HEK293 (cell line): ENCODE measurements at regions not wholly inside any gene's neighbourhood (a gene's known extent, or its start where the extent isn't known, plus 50 kb on each side); places are given as distances from the start of the nearest gene placed in this dataset.
A peak's percentile ranks its signal among the peaks of the same experiment; 100 is the strongest.

Source experiments
- CTCF ChIA-PET: fragments of 350-600 bp; formaldehyde crosslinking; extraction: SDS; loops from one replicate; lab custom pipeline; 2021; ENCODE audit warnings: antibody characterized with exemption; lab: Yijun Ruan, JAX
- POLR2A ChIA-PET: fragments of 300-600 bp; formaldehyde crosslinking; extraction: SDS; loops from one replicate; lab custom pipeline; 2020; ENCODE audit warnings: antibody characterized with exemption, inconsistent platforms; lab: Yijun Ruan, JAX
- H3K27ac ChIP-seq: fragments of 200-500 bp; sonication (Bioruptor generic); 2 replicates; pipeline ENCODE4 v1.5.1; 2014; ENCODE audit warnings: low read depth, low read length, control low read depth, inconsistent platforms; ENCODE audit errors: extremely low read depth
- H3K36me3 ChIP-seq, 2 experiments: fragments of 200-500 bp in 1 of 2; sonication (Bioruptor generic) in 1 of 2; 1 replicate in 1 of 2; 2 replicates in 1 of 2; pipeline ENCODE4 v1.5.1; 2014 to 2017; ENCODE audit warnings: inconsistent platforms in 2 of 2, low read length in 2 of 2; ENCODE audit not compliant: control insufficient read depth in 2 of 2, insufficient read depth in 1 of 2
- H3K4me1 ChIP-seq: fragments of 200-500 bp; sonication (Bioruptor generic); 2 replicates; pipeline ENCODE4 v1.5.1; 2014; ENCODE audit warnings: mild to moderate bottlenecking, low read length, inconsistent platforms; ENCODE audit not compliant: control insufficient read depth, insufficient read depth
- H3K4me3 ChIP-seq: 2 replicates; pipeline ENCODE4 v1.5.1; 2011; ENCODE audit warnings: low read depth, mild to moderate bottlenecking, control low read depth, low read length, moderate library complexity
- H3K9me3 ChIP-seq: fragments of 200-500 bp; sonication (Bioruptor generic); 2 replicates; pipeline ENCODE4 v1.5.1; 2014; ENCODE audit warnings: low read depth, low read length, inconsistent platforms; ENCODE audit not compliant: control insufficient read depth, insufficient read depth
- PBX3 ChIP-seq: sonication (generic); formaldehyde crosslinking; IDR thresholded peaks from 2 replicates; pipeline ENCODE4 v1.8.1; 2022; ENCODE audit warnings: mild to moderate bottlenecking, moderate library complexity, missing genetic modification reagents
- RBAK ChIP-seq: fragments of 450-650 bp; formaldehyde crosslinking; IDR thresholded peaks from 2 replicates; pipeline ENCODE4 v1.5.1; 2016; ENCODE audit warnings: missing biosample characterization, missing genetic modification characterization
- REST ChIP-seq: fragments of 450-650 bp; formaldehyde crosslinking; IDR thresholded peaks from 2 replicates; pipeline ENCODE4 v1.5.1; 2016; ENCODE audit warnings: missing biosample characterization, missing genetic modification characterization
- SCRT2 ChIP-seq: fragments of 450-650 bp; formaldehyde crosslinking; IDR thresholded peaks from 2 replicates; pipeline ENCODE4 v1.5.1; 2016; ENCODE audit warnings: missing biosample characterization, missing genetic modification characterization
- TRIM28 ChIP-seq: IDR thresholded peaks from 2 replicates; pipeline ENCODE4 v1.6.1; 2011; ENCODE audit warnings: low read length, control low read depth, borderline replicate concordance
- YY2 ChIP-seq: fragments of 450-650 bp; formaldehyde crosslinking; IDR thresholded peaks from 2 replicates; pipeline ENCODE4 v1.5.1; 2016; ENCODE audit warnings: missing biosample characterization, missing genetic modification characterization
- ZBTB1 ChIP-seq: fragments of 450-650 bp; formaldehyde crosslinking; IDR thresholded peaks from 2 replicates; pipeline ENCODE4 v1.5.1; 2016; ENCODE audit warnings: missing biosample characterization, missing genetic modification characterization
- ZBTB20 ChIP-seq: fragments of 450-650 bp; formaldehyde crosslinking; IDR thresholded peaks from 2 replicates; pipeline ENCODE4 v1.5.1; 2016; ENCODE audit warnings: missing biosample characterization, missing genetic modification characterization
- ZNF133 ChIP-seq: fragments of 450-650 bp; formaldehyde crosslinking; IDR thresholded peaks from 2 replicates; pipeline ENCODE4 v1.5.1; 2016; ENCODE audit warnings: missing biosample characterization, missing genetic modification characterization
- ZNF155 ChIP-seq: fragments of 450-650 bp; formaldehyde crosslinking; IDR thresholded peaks from 2 replicates; pipeline ENCODE4 v1.5.1; 2016; ENCODE audit warnings: missing biosample characterization, missing genetic modification characterization
- ZNF324 ChIP-seq: fragments of 450-650 bp; formaldehyde crosslinking; IDR thresholded peaks from 2 replicates; pipeline ENCODE4 v1.5.1; 2016; ENCODE audit warnings: missing biosample characterization, missing genetic modification characterization
- ZNF350 ChIP-seq: fragments of 450-650 bp; formaldehyde crosslinking; IDR thresholded peaks from 2 replicates; pipeline ENCODE4 v1.5.0; 2017; ENCODE audit warnings: missing biosample characterization, mild to moderate bottlenecking, missing genetic modification characterization
- ZNF558 ChIP-seq: fragments of 450-650 bp; formaldehyde crosslinking; IDR thresholded peaks from 2 replicates; pipeline ENCODE4 v1.5.1; 2016; ENCODE audit warnings: missing biosample characterization, missing genetic modification characterization
- ZNF610 ChIP-seq: fragments of 450-650 bp; formaldehyde crosslinking; IDR thresholded peaks from 2 replicates; pipeline ENCODE4 v1.5.1; 2016; ENCODE audit warnings: missing biosample characterization, missing genetic modification characterization, borderline replicate concordance
- ZNF654 ChIP-seq: fragments of 450-650 bp; formaldehyde crosslinking; IDR thresholded peaks from 2 replicates; pipeline ENCODE4 v1.5.1; 2016; ENCODE audit warnings: low read depth, missing biosample characterization, missing genetic modification characterization
- TF ChIP-seq, protein P1 (sequence below): fragments of 450-650 bp; formaldehyde crosslinking; IDR thresholded peaks from 2 replicates; pipeline ENCODE4 v1.5.1; 2016; ENCODE audit warnings: missing biosample characterization, missing genetic modification characterization
- TF ChIP-seq, protein P2 (sequence below): fragments of 450-650 bp; formaldehyde crosslinking; IDR thresholded peaks from 2 replicates; pipeline ENCODE4 v1.5.1; 2016; ENCODE audit warnings: missing biosample characterization, missing genetic modification characterization

GRCh38 chr4:42750091-42750490 is 93.2 kb upstream of the ATP8A1 start:
- no peaks in the 10 kb centered on the region for H3K4me1 ChIP-seq
- CTCF ChIA-PET, result interaction anchor here (0.7 to 2.5 kb wide), 3 partner anchors 94 to 181 kb away, joined by 3 to 13 read pairs (median 6); no protein-coding TSS in a partner anchor
- no peak overlapping the region for H3K4me3 ChIP-seq
- POLR2A ChIA-PET, result no interaction called here
- TF ChIP-seq ZNF654 (tag by site-specific recombination) (peak; percentile 39; the same call in 1 of the 2 replicates), ZNF133 (no peak), ZNF610 (tag by site-specific recombination) (no peak), YY2 (tag by site-specific recombination) (no peak)
- H3K36me3 ChIP-seq, result no peaks in the 10 kb centered on the region
- no peak overlapping the region for H3K27ac ChIP-seq
- H3K9me3 ChIP-seq, result no peaks in the 10 kb centered on the region

- POLR2A ChIA-PET, result no interaction called here
- no peak overlapping the region for H3K27ac ChIP-seq
- CTCF ChIA-PET, result interaction anchor here (0.6 kb wide), 1 partner anchor 96 kb away, joined by 3 read pairs; no protein-coding TSS in a partner anchor
- no peak overlapping the region for H3K4me3 ChIP-seq
- TF ChIP-seq, protein P1, sequence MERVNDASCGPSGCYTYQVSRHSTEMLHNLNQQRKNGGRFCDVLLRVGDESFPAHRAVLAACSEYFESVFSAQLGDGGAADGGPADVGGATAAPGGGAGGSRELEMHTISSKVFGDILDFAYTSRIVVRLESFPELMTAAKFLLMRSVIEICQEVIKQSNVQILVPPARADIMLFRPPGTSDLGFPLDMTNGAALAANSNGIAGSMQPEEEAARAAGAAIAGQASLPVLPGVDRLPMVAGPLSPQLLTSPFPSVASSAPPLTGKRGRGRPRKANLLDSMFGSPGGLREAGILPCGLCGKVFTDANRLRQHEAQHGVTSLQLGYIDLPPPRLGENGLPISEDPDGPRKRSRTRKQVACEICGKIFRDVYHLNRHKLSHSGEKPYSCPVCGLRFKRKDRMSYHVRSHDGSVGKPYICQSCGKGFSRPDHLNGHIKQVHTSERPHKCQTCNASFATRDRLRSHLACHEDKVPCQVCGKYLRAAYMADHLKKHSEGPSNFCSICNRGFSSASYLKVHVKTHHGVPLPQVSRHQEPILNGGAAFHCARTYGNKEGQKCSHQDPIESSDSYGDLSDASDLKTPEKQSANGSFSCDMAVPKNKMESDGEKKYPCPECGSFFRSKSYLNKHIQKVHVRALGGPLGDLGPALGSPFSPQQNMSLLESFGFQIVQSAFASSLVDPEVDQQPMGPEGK (tag by site-specific recombination), result no peak
- H3K36me3 ChIP-seq, result no peaks in the 10 kb centered on the region
- H3K9me3 ChIP-seq, result no peaks in the 10 kb centered on the region
- no peaks in the 10 kb centered on the region for H3K4me1 ChIP-seq
These were observed 91.1 kb upstream of the ATP8A1 start for GRCh38 chr4:42747971-42748370.

GRCh38 chr4:42736527-42737195 is 79.8 kb upstream of the ATP8A1 start:
- no peaks in the 10 kb centered on the region for H3K4me1 ChIP-seq
- no peak overlapping the region for H3K27ac ChIP-seq
- TF ChIP-seq ZNF324 (tag by site-specific recombination) (no peak), REST (tag by site-specific recombination) (no peak), ZBTB20 (tag by site-specific recombination) (no peak), ZNF155 (no peak)
- TF ChIP-seq, all 188 proteins: peak for 0
- ChIA-PET POLR2A (no interaction called here), CTCF (no interaction called here)
- Histone ChIP-seq H3K4me3 (no peak overlapping the region), H3K36me3 (no peaks in the 10 kb centered on the region), H3K9me3 (no peaks in the 10 kb centered on the region)

GRCh38 chr4:42733380-42733779 is 76.5 kb upstream of the ATP8A1 start:
- no peak overlapping the region for H3K27ac ChIP-seq
- H3K4me3 ChIP-seq, result no peak overlapping the region
- no peaks in the 10 kb centered on the region for H3K36me3 ChIP-seq
- ChIA-PET POLR2A (no interaction called here), CTCF (no interaction called here)
- TF ChIP-seq TRIM28 (no peak), RBAK (tag by site-specific recombination) (no peak), ZBTB1 (tag by site-specific recombination) (no peak), ZNF350 (tag by site-specific recombination) (no peak), SCRT2 (tag by site-specific recombination) (no peak), ZNF558 (tag by site-specific recombination) (no peak), PBX3 (no peak)
- TF ChIP-seq, protein P2, sequence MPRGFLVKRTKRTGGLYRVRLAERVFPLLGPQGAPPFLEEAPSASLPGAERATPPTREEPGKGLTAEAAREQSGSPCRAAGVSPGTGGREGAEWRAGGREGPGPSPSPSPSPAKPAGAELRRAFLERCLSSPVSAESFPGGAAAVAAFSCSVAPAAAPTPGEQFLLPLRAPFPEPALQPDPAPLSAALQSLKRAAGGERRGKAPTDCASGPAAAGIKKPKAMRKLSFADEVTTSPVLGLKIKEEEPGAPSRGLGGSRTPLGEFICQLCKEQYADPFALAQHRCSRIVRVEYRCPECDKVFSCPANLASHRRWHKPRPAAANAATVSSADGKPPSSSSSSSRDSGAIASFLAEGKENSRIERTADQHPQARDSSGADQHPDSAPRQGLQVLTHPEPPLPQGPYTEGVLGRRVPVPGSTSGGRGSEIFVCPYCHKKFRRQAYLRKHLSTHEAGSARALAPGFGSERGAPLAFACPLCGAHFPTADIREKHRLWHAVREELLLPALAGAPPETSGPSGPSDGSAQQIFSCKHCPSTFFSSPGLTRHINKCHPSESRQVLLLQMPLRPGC (tag by site-specific recombination), result no peak
- no peaks in the 10 kb centered on the region for H3K9me3 ChIP-seq
- H3K4me1 ChIP-seq, result no peaks in the 10 kb centered on the region
